Left colon (tissue), 2 donors: ENCODE measurements at regions not wholly inside any gene's neighbourhood (a gene's known extent, or its start where the extent isn't known, plus 50 kb on each side); places are given as distances from the start of the nearest gene placed in this dataset.

ENCODE experiments used
- ATAC-seq: fragments of 200-7000 bp; cut with Tn5 transposase; one replicate; pipeline ENCODE4 v1.9.1; 2020; ENCODE audit warnings: mild to moderate bottlenecking, moderate library complexity
- DNase-seq, 2 donors: peaks; one replicate each; pipeline ENCODE4 v3.0.0-alpha.2; 2020
- intact Hi-C, 2 donors: fragments of 100-400 bp; cut with DNase I in 1 of 2; cut with micrococcal nuclease in 1 of 2; formaldehyde crosslinking; loops; one replicate each; pipeline versions ENCODE4 v1.11.2 to v1.14.0; 2022; cut with DNase I, micrococcal nuclease
- donor health status: DM: no; HTN: no; CAD: no.
- donor health status: DM: yes; HTN: yes; CAD: no.

DNA sequence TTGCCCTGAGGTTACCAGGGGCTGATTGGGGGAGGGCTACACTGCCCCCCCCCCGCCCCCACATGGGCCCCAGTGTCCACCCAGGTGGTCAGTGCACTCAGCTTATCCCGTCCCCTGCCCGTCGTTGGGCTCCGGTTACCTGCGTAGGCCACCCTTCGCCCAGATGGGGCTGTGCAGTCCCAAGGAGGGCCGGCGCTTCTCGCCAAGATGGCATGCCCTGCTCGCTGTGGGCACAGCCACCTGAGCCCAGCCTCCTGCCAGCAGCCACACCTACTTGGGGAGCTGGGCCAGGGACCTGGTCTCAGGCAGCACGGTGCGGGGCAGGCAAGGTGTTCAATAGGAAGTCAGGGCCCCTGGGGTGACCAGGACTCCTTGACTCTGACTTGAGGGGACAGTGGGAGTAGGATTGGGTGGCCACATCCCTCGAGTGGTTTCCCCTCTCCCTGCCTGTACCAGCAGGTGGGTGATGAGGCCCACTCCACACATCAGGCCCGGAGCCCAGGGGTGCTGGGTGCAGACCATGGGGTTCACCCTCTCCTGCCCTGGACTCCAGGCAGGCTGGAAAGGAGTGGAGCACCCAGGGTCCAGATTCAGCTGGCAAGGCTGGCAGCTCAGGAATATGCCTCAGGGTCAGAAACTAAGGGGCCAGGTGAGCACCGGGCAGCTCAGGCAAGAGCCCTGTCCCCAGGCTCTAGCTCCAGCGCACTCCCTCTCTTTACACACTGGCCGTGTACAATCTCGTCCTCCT is 170.3 kb downstream of the GLI2 start:
- no peak for DNase-seq
- ATAC-seq = no peak
- intact Hi-C loops = no loop called here

DNA sequence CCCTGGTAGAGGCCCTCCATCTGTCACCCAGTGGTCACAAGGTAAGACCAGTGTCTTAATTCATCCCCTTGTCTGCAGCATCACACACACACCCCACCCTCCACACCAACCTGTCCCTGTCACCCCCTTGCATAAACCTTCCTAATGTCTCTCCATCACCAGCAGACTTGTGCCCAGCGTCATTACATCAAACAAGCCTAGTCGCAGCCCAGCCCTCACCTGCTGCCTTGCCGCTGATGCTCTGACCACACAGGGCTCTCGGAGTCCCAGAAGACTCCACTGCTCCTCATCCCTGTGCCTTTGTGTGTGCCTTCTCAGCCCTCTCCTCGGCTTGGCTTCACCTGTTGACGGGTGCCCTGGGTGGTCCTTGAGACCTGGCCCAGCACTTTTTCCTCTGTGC is 171.2 kb downstream of the GLI2 start:
- ATAC-seq (no peak), DNase-seq (no peak)
- intact Hi-C loops = no loop called here

DNA sequence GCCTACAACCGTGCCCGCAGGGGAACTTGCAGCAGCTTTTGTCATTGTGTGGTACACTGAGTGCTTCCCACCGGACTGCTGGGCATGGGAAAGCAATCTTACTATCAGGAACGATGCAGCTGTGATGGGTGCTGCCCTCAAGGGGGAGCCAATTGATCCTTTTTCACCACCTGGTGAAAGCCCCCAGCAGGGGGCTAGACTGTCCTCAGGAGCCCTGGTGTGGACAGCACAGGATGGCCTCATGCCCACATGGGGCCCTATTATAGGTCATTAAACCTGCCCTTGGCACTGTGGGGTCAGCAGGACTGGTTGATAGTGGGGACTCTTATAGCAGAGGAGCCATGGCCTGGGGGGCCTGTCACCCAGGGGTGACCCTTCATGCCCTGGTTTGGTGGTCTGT is 172.2 kb downstream of the GLI2 start:
- intact Hi-C loops = no loop called here

DNA sequence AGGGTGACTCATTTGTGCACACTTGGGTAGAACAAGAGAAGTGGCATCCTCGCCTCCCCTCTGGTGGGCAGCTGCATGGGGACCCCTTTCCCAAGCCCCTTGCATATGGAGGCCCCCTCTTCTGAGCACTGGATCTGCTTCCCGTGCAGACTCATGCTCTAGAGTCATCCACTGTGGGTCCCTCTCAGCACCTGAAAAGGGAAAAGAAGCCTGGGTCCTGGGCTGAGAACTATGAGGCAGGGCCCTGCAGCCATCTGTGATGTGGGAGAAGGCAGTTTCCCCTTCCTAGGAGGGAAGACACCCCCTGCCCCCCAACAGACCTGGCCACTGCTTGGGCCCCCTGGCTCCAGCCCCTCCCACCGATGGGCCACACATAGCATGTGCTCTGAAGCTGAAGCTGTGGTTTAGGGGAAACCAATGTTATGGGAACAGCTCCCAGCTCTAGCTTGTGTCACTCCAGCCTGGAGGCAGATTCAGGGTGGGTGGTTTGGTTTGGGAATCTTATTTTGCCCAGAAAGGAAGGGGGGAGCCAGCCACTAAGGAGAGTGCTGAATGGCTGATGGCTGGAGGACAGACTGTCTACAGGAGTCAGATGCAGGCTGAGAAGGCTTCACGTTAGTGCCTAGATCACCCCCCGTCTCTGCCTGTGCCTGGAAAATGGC is 172.8 kb downstream of the GLI2 start:
- intact Hi-C loops = no loop called here
- ATAC-seq (no peak), DNase-seq (no peak)

More for the DNA sequence above, 172.2 kb downstream of the GLI2 start:
- ATAC-seq (no peak), DNase-seq (no peak)

DNA sequence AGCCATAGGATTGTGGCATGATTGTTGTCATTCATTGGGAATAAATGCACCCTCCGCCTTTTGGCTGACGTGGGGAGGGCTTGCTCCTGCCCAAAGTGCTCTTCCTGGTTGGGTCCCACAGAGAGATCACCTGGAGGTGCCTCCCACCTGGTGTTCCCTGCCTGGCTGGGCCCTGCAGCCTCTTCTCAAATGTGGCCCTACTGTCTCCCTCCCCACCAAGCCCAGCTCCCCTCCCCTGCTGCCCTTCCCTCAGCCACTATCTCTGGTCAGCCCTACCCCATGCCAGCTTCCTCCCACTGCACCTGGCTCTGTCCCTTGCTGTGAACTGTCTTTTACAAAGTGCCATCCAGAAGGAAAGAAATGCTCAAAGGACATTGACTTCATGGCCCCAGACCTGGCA is 173.4 kb downstream of the GLI2 start:
- ATAC-seq (no peak), DNase-seq (no peak)
- intact Hi-C loops = no loop called here

DNA sequence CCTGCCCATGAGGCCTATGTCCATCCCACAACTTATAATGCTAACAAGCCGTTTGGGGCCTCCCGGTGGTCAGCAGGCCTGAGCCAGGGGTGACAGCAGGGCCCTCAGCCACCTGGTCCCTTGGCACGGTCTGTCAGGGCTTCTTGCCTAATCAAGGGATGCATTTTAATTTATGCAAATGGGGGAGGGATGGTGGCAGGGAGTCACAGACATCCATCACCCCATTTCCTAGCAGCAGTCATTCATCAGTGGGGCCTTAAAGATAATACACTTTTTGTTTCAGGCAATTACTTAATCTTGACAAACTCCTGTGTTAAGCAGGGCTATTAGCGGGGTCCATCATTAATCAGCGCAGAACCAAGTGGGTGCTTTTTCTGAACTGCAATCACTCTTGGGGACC is 174.5 kb downstream of the GLI2 start:
- intact Hi-C loops = no loop called here
- DNase-seq = no peak
- no peak for ATAC-seq

DNA sequence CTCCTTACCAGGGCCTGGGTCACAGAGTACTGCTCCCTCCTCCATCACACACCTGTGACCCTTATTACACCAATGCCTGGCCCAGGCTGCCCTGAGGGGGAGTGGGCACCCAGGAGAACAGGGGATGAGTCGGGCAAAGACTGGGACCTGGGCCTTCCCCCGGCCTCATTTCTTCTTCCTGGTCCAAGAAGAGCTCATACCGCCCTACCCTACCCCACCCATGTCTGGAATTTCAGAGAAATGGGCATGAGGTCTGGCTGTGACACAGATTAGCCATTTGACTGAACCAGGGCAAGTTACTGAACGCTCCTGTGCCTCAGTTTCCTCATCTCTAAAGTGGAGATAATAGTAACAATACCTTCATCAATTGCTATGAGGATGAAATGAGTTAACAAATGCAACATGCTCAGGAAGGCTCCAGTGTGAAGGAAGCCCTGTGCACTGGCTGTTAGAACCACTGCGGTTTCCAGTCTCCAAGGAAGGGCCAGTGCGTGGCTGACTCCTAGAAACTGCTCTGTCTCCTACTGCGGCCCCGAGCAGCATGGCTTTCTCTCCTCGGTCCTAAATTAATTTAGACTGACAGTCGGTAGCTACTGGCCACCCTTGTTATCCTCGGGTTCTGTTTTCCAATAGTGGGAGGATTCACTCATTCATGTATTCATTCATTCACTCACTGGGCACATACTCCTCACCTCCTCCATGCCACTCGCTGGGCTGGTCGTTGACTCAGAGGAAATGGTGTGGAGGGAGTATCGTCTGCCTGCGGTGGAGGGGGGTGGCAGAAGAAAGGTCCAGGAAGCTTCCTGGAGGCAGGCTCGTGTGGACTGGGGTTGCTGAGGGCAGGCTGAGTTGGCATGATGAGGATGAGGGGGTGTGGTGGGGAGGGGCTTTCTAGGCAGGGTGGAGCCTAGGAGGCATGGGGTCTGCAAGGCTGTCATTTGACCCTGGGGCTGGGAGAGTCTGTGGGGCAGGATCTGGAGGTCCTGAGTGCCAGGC is 175.6 kb downstream of the GLI2 start:
- DNase-seq = no peak
- intact Hi-C loops = no loop called here

DNA sequence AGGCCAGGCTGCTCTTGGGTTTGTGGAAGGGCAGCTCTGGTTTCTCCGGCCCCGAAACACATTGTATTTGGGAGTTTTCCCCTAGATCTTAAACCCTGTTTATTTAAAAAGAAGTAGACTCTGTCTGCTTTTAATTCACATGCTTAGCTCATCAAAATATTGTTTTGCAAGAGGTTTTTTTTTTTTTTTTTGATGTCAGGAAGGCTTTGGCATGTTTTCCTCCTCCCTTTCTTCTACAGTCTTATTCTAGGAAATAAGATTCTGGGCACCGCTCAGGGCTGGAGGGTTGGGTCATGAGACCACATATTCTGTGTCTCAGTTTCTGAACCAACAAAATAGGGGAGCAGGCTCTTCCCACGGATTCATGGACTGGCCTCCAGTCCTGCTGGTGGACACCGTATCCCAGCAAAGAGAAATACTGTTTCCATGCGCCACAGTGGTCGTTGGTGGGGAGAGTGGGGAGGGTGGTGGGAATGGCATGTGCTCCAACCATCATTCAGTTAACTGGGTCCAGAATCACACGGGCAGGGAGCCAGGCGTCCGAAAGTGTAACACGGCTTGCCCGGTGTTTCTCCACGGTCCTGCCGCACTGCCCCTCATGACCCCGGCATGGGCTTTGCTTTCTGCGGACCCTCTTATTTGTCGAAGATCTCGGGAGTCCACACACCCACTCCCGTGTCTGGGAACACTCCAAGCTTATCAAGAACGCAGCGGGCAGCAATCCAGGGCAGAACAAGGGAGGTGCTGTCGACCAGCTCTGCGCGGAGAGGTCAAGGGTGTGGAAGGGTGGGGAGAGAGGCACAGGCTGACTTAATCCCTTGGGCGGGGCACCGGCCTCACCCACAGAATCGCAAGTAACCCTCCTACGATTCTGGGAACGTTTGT is 176.7 kb downstream of the GLI2 start:
- ATAC-seq (peak; percentile 93), DNase-seq (peak; percentile 73 to 83)
- intact Hi-C loops = no loop called here

More for the DNA sequence above, 175.6 kb downstream of the GLI2 start:
- ATAC-seq = peak; percentile 51

DNA sequence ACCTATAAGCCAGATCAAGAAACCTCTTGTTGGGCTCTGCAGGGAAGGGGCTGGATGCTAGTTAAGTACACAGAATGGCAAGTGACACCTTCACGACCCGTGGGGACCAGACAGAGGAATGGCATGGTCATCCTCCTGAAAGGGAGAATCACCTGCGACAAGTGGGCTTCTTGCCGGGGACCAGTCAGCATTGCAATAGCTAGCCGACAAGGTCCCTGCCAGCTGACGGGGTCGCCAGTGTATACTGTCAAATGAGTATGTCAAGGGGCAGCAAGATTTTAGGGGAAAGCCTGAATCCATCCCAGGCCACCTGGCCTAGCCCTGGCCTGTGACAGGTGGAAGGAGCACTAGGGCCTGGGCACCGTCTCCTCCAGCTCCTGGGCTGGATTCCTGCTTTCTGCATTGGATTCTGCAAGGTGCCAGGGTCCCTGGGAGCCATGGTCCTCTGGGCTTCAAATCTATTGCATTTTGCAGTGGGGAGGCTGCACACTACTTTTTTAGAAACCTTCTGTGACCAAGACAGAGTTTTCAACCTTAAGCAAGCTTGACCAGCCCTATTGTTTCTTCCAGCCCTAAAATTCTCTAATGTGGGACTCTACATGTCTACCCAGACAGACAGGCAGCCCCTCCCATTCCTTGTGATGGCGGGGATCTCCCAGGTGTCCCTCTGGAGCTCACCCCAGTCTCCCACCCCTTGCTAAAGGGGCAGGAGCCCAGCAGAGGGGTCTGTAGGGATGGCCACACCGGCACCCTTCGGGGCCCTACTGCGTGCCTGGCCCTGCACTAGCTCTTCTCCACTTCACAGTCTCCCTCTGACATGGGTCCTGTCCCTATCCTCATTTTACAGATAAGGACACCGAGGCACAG is 178.5 kb downstream of the GLI2 start:
- no peak for DNase-seq
- intact Hi-C loops = no loop called here
- no peak for ATAC-seq

DNA sequence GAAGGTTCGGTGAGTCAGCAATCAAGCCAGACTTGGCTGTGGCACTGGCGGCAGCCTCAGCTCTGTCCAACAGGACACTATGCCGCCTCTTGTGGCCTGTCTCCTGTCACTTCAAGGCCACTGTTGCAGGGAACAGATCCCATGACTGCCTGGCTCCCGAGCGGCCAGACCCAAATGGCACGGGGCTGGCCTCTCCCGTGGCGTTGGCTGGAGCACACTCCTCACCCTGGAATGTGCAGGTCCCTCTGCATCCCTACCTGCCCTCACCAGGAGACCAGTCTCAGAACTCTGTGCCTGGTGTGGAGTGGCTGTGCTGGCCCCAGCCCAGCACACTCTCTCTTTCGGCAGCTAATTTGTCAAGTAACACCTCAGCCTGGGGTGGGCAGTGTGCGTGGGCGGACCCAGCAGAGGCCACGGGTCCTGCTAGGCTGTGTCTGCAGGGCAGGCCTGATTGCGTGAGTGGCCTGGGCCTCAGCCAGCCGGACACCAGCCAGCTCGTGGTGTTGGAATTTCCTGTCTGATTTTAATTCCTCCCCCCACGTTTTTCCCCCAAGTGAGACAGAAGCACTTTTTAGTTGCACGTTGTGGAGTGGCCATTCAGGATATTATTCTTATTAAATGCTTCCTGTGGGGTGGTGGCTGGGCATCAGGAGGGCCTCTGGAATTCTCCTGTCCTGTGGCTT is 179.3 kb downstream of the GLI2 start:
- intact Hi-C loops = no loop called here
- peak in 1 of 2 donors; percentile 40 for DNase-seq
- no peak for ATAC-seq

DNA sequence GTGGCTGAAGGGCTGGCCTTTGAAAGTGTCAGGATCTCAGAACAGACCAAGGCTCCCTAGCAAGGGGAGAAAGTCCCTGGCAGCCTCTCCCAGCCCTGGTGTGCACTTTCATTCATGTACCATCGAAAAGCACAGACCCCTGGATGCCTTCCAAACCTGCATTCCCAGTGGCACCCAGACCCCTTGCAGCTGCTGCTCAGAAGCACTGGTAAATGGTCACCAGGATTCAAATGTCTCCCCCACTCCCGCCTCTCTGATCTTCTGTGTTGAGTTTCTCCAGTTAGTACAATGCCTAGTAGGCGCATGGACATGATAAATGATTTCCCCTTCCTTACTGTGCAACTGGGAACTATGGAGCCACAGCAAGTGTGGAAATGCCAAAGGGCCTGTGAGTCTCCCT is 180.0 kb downstream of the GLI2 start:
- no peak for DNase-seq
- intact Hi-C loops = no loop called here
- ATAC-seq = no peak

DNA sequence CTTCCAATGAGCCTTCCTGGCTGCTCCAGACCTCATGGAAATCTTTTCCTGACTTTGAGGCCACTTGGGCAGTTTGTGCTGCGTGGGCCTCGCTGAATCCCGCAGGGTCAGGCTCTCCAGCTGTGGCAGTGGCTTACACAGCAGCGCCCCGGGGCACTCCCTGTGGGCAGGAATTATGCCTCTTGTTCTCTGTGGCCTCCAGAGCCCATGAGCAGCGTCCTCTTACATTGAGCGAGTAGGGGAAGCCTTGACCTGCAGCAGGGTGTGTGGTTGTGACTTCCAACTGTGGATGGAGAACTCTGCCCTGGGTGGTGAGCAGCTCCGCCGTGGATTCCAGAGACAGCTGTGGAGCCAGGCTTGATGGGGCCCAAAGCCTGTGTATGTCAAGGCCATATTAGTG is 180.8 kb downstream of the GLI2 start:
- DNase-seq = no peak
- intact Hi-C loops = no loop called here
- ATAC-seq = no peak

DNA sequence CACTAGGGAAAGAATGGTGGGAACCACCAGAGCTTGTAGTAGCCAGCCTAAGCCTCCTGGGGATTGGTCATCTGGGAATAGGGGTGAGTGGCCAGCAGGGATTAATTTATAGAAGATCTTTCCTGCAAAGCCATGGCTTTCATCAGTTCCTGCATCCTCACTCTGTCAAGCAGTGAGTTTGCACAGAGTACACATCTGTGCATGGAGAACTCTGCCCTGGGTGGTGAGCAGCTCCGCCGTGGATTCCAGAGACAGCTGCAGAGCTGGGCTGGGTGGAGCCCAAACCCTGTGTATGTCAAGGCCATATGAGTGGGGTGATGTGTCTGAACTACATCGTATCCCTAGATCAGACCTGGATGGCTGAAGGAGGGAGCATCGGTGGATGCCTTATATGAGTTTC is 182.2 kb downstream of the GLI2 start:
- DNase-seq (no peak), ATAC-seq (no peak)
- intact Hi-C loops = no loop called here

DNA sequence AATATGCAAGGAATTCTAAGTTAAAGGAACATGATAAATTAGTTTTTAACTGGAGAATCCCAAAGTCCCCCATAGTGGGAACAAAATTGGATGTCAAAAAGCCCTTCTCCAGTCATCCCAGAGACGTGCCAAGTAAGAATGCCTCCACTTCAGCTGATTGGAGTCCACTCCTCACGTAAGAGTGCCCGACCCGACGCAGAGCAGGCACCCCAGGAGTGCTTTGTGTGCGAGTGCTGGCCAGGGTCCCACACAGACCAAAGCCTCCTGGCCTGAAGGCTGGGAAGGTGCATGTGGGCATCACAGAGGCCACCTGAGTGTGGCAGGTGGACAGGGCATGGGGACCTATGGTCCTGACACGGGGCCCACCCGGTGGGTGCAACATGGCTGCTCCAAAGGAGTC is 183.5 kb downstream of the GLI2 start:
- ATAC-seq = no peak
- intact Hi-C loops = no loop called here
- DNase-seq = no peak

DNA sequence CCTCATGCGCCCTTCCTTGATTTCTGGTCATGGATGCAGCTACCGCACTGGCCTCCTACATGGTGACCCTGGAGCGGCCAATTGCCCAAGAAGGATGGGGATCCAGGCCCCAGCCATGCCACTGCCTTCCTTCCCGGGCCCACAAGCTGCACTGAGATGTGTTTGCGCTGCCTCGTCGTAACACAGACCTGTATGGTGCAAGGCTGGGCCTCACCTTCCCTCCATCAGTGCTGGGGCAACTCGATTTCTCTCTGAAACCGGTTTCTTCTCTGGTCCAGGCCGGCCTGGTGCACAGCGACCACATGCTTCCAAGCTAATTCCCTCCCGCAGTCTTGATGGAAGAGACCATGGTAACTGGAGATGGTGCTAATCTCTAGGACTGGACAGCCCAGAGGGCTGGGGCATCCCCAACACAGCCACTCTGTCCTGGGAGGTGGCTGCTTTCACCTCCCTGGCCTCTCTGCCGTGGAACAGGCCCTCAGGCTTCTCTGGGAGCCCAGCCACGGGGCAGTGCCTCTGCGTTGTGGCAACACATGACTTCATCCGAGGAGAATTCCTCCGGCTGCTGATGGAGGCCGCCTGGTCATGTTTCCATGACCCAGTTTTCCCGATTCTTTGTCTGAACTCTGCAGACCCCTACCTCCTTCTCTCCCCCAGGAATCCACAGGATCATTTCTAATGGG is 184.2 kb downstream of the GLI2 start:
- intact Hi-C loops = no loop called here
- DNase-seq (peak in 1 of 2 donors; percentile 23), ATAC-seq (no peak)

DNA sequence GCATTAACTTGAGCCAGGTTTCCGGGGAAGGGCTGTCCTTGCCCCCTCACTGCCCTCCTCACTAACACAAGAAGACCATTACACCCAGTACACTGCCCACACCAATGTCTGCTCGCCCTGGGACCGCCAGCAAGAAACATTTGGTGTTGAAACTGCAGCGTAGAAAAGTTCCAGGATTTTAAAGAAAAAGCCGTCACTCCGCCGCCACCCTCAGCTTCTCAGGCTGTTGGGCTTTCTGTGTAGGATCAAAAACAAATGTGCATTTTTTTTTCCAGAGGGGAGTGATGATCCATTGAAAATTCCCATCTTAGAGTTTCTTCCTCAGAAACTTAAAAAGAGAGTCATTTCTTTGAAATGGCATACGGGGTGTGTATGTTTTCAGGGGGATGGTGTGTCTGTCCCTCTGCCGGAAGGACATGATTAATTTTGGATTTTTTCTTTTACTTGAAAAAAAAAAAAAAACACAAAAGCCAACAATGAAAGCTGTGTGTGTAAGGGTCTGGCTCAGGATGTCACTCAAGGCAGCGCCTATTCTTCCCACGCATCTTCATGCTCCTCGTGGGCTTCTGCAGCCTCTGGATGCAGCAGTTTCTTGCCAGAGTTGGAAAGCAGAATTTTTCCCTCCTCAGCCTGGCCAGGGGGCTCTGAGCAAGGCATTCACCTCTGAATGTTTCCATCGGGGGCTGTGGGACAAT is 184.9 kb downstream of the GLI2 start:
- DNase-seq (no peak), ATAC-seq (no peak)
- intact Hi-C loops = no loop called here
